NK-92 treated with Interleukin-12 subunit alpha and Interleukin-12 subunit beta, amount 100 ng/mL, for 24 hours (cell line): ENCODE measurements at regions not wholly inside any gene's neighbourhood (a gene's known extent, or its start where the extent isn't known, plus 50 kb on each side); places are given as distances from the start of the nearest gene placed in this dataset.

Experiments
- DNase-seq: peaks from one replicate; lab custom pipeline; 2025; lab: John Stamatoyannopoulos, UW

DNA sequence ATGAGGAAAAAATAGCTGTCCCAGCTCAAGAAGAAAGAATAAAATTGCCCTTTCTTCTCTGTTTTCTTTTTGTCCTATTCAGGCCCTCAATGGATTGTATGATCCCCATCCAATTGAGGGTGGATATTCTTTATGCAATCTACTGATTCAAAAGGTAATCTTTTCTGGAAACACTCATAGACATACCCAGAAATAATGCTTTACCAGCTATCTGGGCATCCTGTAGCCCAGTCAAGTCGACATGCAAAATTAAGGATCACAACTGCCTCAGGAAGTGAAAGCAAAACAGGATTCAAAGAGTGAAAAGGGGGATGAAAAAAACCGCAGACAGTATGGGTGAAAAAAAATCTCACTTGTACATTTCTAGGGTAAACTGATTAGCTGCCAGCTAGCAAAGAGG is 410.1 kb downstream of the TBC1D32 start:
- no peak for DNase-seq

DNA sequence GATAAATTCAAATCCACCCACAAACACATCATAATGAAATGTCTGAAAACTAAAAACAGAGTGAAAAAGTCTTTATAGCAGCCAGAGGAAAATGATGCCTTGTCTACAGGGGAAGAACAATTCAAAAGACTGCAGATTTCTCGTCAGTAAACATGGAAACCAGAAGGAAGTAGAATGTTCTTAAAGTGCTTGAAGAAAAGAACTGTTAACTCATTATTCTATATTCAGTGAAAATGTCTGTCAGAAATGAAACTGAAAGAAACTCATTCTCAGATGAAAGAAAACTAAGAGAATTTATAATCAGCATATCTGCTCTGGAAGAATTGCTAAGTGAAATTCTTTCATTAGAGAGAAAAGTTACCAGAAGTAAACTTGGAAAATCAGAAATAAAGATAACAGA is 416.1 kb downstream of the TBC1D32 start:
- DNase-seq = no peak

- no peak for DNase-seq
These were observed 417.4 kb downstream of the TBC1D32 start for GRCh38 chr6:120916844-120917243.

DNA sequence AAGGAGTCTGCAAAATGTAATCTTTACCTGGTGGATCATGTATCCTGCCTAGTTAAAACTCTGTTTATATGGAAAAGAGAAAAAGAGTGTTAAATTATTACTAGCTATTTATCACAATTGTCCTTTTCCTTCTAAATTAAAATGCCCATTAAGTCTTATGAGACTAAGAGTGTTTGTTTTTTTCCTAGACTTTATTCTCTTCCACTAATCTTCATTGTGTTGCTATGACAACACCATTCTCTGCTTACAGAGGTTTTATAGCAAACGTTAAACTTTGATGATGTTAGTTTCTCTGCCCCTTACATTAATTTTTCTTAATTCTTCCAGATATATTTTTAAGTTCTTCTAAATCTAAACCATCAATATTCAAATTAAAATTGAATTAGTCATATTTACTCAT is 420.8 kb downstream of the TBC1D32 start:
- DNase-seq = no peak

GRCh38 chr6:120908767-120909166 is 425.5 kb downstream of the TBC1D32 start:
- DNase-seq = no peak

DNA sequence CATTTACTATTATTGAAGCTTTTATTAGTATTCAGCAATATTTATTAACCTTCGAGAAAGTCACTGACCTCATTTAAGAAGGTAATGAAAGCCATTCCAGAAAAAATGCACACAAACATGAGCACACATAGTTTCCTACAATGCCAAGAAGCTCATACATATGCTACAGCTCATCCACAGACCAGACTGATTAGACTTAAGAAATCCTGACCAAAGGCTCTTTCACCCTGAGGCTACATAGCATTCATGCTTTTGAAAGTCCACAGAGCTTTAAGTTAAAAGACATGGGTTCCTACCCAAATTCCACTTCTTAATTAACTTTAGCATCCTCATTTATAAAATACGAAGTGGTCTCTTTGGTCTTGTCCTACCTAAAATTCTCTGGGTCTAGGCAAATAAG is 430.4 kb downstream of the TBC1D32 start:
- no peak for DNase-seq

DNA sequence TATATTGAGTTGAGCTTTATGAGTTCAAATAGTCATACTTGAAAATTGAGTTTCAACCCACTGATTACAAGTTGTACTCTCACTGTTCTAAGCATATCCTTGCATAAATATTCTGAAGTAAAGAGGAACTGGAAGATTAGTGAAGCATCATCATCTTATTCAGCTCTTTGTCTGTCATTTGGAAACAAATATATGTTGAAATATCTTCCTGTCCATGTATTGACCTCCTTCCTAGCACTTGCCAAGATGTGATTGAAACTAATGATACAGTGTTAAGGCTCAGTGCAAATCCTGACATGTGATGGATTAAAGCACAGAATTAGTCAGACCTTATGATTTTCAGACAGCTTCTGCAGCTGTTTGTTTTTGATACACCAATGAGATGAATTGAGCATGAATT is 434.3 kb downstream of the TBC1D32 start:
- no peak for DNase-seq

DNA sequence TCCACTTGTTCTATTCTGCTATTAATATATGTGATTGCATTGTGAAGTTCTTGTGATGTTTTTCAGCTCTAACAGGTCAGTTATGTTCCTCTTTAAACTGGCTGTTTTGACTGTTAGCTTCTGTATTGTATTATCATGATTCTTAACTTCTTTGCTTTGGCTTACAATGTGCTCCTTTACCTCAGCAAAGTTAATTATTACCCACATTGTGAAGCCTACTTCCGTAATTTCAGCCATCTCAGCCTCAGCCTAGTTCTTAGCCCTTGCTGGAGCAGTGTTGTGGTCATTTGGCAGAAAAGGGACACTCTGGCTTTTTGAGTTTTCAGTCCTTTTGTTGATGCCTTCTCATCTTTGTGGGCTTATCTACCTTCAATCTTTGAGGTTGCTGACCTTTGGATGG is 440.2 kb downstream of the TBC1D32 start:
- no peak for DNase-seq

GRCh38 chr6:120876931-120877330 is 457.3 kb downstream of the TBC1D32 start:
- DNase-seq = no peak

DNA sequence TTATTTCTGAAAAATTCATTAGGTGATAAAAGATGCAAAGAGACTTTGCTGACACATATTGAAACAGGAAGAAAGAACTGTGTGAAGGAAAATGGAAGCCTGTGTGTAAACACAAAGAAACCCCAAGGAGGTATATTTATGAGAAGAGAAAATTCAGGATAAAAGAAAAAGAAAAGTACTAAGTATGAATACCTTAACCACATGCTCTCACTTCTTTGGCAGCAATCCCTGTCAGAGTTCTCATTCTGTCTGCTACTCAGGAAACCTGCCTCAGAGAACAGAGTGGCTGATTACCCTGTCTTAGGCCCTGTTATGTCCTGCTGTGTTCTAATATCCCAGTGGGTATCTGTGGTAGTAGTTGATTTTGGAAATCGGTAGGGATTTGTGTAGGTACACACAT is 457.9 kb downstream of the TBC1D32 start:
- DNase-seq = no peak

GRCh38 chr6:120875900-120876299 is 458.4 kb downstream of the TBC1D32 start:
- DNase-seq = no peak

DNA sequence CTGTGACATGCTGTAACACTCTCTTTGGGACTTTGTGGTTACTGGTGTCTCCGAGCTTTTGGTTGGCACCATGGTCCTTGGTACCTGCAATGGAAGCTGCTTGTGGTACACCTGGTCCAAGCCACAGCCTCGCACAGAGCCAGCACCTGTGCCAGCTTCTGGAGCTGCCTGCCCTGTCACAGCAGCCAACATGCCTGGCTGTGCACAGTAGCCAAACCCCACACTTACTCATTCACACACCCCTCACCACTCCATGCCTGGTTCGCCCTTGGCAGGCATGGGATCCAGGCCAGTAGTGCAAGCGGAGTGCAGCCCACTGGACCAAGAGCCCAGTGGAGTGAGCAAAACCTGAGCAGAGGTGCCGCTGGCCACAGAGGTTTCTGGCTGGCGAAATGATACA is 459.9 kb downstream of the TBC1D32 start:
- no peak for DNase-seq

DNA sequence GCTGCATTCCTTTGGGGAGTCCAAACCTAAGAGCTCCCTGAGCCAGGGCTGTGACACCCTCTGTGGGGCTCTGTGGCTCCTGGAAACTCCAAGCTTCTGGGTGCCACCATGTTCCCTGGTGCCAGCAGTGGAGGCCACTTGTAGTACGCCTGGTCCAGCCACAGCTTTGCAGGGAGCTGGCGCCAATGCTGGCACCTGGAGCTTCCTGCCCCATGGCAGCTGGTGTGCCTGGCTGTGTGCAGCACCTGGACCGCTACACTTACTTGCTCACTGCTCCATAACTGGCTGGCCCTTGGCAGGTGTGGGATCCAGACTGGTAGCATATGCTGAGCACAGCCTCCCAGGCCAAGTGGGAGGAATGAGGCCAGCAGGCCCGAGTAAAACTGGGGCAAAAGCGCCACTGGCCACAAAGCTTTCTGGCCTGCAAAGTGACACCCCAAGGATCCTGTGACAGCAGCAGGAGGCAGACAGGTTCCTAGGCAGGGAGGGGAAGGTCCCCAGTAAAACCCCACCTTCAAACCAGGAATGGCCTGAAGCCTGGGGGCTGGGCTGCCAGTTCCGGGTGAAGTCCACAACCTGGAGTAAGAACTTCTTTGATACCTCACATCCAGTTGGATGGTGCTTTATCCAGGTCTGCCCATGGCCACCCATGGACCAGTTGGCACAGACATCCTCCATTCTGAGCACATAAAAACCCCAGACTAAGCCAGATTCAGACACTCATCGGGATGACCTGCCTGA is 461.0 kb downstream of the TBC1D32 start:
- no peak for DNase-seq

DNA sequence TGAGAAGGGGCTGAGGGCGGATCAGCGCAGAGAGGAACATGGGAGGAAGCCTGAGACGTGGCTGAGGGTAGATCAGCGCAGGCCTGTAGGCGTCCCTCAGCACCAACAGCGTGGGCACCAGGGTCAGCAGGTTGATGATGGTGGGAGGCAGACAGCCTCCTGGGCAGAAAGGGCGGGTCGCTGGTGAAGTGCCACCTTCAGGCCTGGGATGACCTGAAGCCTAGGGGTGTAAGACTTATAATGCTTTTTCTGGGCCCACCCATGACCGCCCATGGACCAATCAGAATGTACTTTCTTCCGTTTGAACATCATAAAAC is 462.1 kb downstream of the TBC1D32 start:
- no peak for DNase-seq

DNA sequence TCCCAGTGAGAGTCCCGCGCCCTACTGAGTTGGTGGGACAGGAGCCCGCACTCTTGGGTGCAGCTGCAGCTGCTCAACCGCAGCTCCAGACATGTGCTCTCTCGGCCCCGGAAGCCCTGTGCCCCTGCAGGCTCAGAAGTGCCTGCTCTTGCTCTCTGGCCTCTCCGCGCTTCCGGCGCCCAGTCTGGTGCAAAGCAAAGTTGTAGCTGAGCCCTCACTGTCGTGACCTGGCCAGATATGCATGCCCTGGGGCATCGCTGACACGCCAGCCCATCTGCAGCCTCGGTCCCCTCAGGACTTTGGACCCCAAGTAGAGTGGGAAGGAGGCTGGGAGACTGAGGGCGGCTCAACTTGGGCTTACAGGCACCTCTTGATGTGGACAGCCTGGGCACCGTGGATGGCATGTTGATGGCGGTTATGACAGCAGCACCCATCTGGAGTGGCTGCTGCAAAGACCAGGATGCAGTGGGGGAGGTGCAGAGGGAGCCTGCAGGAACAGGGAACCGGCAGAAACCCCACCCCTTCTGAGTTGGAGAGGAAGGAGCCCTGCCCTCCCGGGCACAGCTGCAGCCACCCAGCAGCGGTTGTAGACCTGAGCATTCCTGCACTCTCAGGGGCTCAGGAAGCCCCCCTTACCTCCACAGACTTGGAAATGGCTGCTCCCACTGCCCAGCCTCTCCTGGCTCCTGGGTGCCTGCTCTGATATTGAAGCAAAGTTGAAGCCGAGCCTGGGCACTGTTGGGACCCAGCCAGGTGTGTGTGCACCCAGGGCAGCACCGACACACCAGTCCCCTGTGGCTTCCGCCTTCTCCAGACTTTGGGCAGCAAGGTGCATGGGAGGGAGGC is 462.6 kb downstream of the TBC1D32 start:
- no peak for DNase-seq

DNA sequence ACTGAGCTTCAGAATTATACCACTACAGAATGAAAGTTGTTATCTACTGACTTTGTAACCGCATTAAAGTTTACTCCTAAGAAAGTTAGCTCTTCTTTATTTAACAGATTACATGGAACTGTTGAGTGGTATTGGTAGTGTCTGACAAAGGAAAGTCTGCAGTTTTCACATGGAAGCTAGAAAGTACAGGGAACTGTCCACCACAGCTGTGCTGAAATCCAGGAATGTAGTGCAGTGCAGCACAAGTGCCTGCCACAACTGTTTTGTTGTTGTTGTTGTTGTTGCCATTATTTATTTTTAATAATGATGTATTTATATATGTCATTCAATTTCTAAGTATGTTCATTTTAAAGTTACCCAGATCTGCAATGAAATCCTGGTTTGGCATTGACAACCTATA is 464.9 kb downstream of the TBC1D32 start:
- no peak for DNase-seq

DNA sequence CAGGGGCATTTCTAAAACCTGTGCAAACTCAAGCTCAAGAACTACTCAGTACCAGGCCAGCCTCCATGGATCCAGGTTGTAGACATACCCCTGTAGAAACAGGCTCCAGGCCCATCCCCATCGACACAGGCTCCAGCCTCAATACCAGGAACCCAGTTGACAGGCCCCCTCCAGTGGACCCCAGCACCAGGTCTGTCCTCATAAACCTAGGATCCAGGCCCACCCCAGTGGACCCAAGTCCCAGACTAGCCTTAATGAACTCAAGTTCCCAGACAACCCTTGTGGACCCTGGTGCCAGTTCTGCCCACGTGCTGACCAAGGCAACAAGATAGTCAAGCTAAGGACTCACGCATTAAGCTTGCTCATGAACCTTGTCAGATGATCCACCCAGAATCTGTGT is 476.9 kb downstream of the TBC1D32 start:
- DNase-seq = no peak

DNA sequence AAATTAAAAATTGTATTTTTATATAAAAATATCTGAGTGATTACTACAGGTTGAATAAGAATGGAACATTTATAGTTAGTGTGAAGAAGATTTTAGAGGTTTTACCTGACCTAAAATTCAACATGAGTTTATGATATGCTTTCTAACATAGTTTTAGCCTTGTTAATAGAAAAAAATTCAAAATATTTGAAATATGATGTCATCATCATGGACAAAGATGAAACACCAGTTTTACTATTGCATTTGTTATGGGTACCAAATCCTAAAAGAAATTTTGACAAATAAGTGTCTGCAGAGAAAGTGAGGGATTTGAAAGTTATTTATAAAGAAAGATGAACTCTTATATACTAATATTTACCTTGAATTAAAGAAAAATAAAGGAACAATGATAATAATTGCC is 479.7 kb downstream of the TBC1D32 start:
- DNase-seq = no peak

GRCh38 chr6:120853489-120853888 is 480.8 kb downstream of the TBC1D32 start:
- no peak for DNase-seq

DNA sequence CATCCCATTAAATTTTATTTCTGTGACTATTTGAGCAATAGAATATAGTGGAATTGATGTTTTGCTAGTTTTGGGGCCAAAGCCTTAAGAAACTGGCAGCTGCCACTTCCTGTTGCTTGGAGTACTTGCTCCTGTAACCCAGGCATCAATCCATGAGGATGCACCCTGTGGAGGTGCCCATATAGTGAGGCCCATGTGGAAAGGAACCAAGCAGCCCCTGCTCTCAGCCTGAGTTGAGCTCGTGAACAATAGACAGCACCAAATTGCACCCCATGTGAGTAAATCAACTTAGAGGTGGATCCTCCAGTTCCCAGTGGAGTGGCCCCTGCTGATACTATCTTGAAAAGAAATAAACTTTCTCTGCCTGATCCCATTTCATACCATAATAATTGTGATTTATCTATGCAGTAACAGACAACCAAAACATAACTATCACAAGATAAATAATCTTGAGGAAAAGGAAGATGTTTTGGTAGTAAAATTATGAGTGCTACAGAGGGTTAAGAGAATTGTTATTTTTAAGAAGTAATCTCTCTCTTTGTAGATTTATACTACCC is 481.9 kb downstream of the TBC1D32 start:
- no peak for DNase-seq

DNA sequence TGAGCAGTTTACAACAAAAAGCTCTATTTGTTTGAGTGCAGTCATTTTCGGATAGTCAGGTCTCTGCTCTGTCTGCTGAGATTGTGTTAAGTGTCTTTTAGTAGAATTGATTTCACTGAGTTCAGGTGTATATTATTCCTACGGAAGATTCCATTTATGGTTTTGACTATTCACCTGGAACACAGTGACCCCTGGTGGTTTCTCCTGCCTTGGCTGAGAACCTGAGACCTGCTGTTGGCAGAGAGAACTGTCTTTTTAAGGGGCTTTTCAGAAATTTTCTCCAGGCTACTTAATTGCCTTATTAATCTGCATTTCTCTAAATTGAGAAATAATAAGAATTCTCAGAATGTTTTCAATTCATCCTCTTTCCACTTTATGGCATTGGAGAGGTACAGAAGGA is 508.0 kb downstream of the TBC1D32 start:
- no peak for DNase-seq

- DNase-seq = no peak
These were observed 517.5 kb downstream of the TBC1D32 start for GRCh38 chr6:120816794-120817193.

- DNase-seq = no peak
These were observed 529.0 kb downstream of the TBC1D32 start for GRCh38 chr6:120805276-120805675.
